ENCODE measurements at regions not wholly inside any gene's neighbourhood (a gene's known extent, or its start where the extent isn't known, plus 50 kb on each side); places are given as distances from the start of the nearest gene placed in this dataset.

- TF ChIP-seq CTCF (conservative IDR thresholded peaks at IDR 0.05; ENCODE audit: low read depth, low read length) = no peak
- no peak overlapping the region for H3K4me3 ChIP-seq (ENCODE audit: low read depth, low read length)
- DNase-seq (ENCODE audit: low read depth) = peak; percentile 0
Measured at GRCh38 chr2:183487326-183487725, 363.1 kb downstream of the NUP35 start.

GRCh38 chr2:183488421-183488820 lies 364.2 kb downstream of the NUP35 start:
- no peak for TF ChIP-seq CTCF (conservative IDR thresholded peaks at IDR 0.05; ENCODE audit: low read depth, low read length)
- no peak for DNase-seq (ENCODE audit: low read depth)
- H3K4me3 ChIP-seq (ENCODE audit: low read depth, low read length) = no peak overlapping the region

- no peak for DNase-seq (ENCODE audit: low read depth)
- TF ChIP-seq CTCF (conservative IDR thresholded peaks at IDR 0.05; ENCODE audit: low read depth, low read length) = no peak
- no peak overlapping the region for H3K4me3 ChIP-seq (ENCODE audit: low read depth, low read length)
Measured at GRCh38 chr2:183490489-183490888, 366.2 kb downstream of the NUP35 start.

GRCh38 chr2:183490914-183491313 lies 366.7 kb downstream of the NUP35 start:
- no peak overlapping the region for H3K4me3 ChIP-seq (ENCODE audit: low read depth, low read length)
- peak; percentile 54 for DNase-seq (ENCODE audit: low read depth)
- no peak for TF ChIP-seq CTCF (conservative IDR thresholded peaks at IDR 0.05; ENCODE audit: low read depth, low read length)

- TF ChIP-seq CTCF (conservative IDR thresholded peaks at IDR 0.05; ENCODE audit: low read depth, low read length) = no peak
- DNase-seq (ENCODE audit: low read depth) = no peak
- H3K4me3 ChIP-seq (ENCODE audit: low read depth, low read length) = no peak overlapping the region
Measured at GRCh38 chr2:183493040-183493439, 368.8 kb downstream of the NUP35 start.

- H3K4me3 ChIP-seq (ENCODE audit: low read depth, low read length) = no peak overlapping the region
- no peak for TF ChIP-seq CTCF (conservative IDR thresholded peaks at IDR 0.05; ENCODE audit: low read depth, low read length)
- DNase-seq (ENCODE audit: low read depth) = no peak
Measured at GRCh38 chr2:183495079-183495478, 370.8 kb downstream of the NUP35 start.

GRCh38 chr2:183495589-183496267 lies 371.5 kb downstream of the NUP35 start:
- no peak overlapping the region for H3K4me3 ChIP-seq (ENCODE audit: low read depth, low read length)
- DNase-seq (ENCODE audit: low read depth) = no peak
- no peak for TF ChIP-seq CTCF (conservative IDR thresholded peaks at IDR 0.05; ENCODE audit: low read depth, low read length)

Measured in choroid plexus epithelial cell (primary cell).